ENCODE measurements at regions not wholly inside any gene's neighbourhood (a gene's known extent, or its start where the extent isn't known, plus 50 kb on each side); places are given as distances from the start of the nearest gene placed in this dataset.

GRCh38 chr10:27618906-27619305 is 114.8 kb downstream of the RAB18 start:
- TF ChIP-seq PBX3 (IDR thresholded peaks at IDR 0.05) (no peak), NFIC (IDR thresholded peaks at IDR 0.05; ENCODE audit: borderline replicate concordance) (no peak), TCF12 (IDR thresholded peaks at IDR 0.05) (no peak), RFX5 (IDR thresholded peaks at IDR 0.05; ENCODE audit: low read length) (no peak), FOSL2 (IDR thresholded peaks at IDR 0.05; ENCODE audit: borderline replicate concordance, low read depth) (no peak), POLR2AphosphoS5 (IDR thresholded peaks at IDR 0.05; ENCODE audit: low read depth, low read length) (no peak), MAX (IDR thresholded peaks at IDR 0.05; ENCODE audit: low read depth) (no peak), YY1 (IDR thresholded peaks at IDR 0.05; ENCODE audit: low read depth) (no peak), CTCF (IDR thresholded peaks at IDR 0.05) (no peak), EZH2phosphoT487 (IDR thresholded peaks at IDR 0.05; ENCODE audit: borderline replicate concordance, low read depth) (no peak), RCOR1 (IDR thresholded peaks at IDR 0.05; ENCODE audit: low read length) (no peak), GATA2 (CRISPR knock-in tag; IDR thresholded peaks at IDR 0.05) (no peak), RAD21 (IDR thresholded peaks at IDR 0.05; ENCODE audit: low read length) (no peak), GABPA (IDR thresholded peaks at IDR 0.05; ENCODE audit: low read depth) (no peak), REST (IDR thresholded peaks at IDR 0.05; ENCODE audit: low read depth, low read length) (no peak)
- DNase-seq, result no peak
- Histone ChIP-seq H3K36me3 (replicated peaks in 1 of 2; ENCODE audit: control insufficient read depth in 1 of 2, insufficient read depth in 2 of 2, low read length in 1 of 2) (no peaks in the 10 kb centered on the region), H2AFZ (ENCODE audit: low read depth) (no peak overlapping the region), H3K4me1 (ENCODE audit: control insufficient read depth in 1 of 2, insufficient read depth in 2 of 2, low read depth in 1 of 2, low read length in 1 of 2) (no peaks in the 10 kb centered on the region), H3K9me3 (no peaks in the 10 kb centered on the region), H3K79me2 (ENCODE audit: insufficient read depth) (no peaks in the 10 kb centered on the region), H3K4me2 (no peak overlapping the region), H3F3A (replicated peaks; ENCODE audit: insufficient read depth) (no peaks in the 10 kb centered on the region), H3K9me2 (no peaks in the 10 kb centered on the region), H3K27ac (ENCODE audit: low read depth in 2 of 2, low read length in 1 of 2) (no peak overlapping the region), H4K20me1 (ENCODE audit: insufficient read depth) (no peaks in the 10 kb centered on the region), H3K4me3 (ENCODE audit: low read depth in 2 of 2, low read length in 1 of 2) (no peak overlapping the region), H3K27me3 (ENCODE audit: insufficient read depth) (peaks cover 46% of the 10 kb centered on the region; the same call in 1 of the 2 replicates), H3K9ac (no peak overlapping the region)
- ChIA-PET POLR2A (no interaction called here), CTCF (no interaction called here)
- 7% methylated on average over 10 of the region's 10 CpGs for WGBS (ENCODE audit: low lambda C conversion rate)

Data from SK-N-SH (cell line).